ENCODE measurements at regions not wholly inside any gene's neighbourhood (a gene's known extent, or its start where the extent isn't known, plus 50 kb on each side); places are given as distances from the start of the nearest gene placed in this dataset.

GRCh38 chr6:55958790-55959189 lies 83.4 kb upstream of the BMP5 start:
- TF ChIP-seq CTCF (IDR thresholded peaks at IDR 0.05; ENCODE audit: low read length) (no peak), EZH2 (IDR thresholded peaks at IDR 0.05; ENCODE audit: borderline replicate concordance, low read length) (no peak)
